ENCODE measurements at regions not wholly inside any gene's neighbourhood (a gene's known extent, or its start where the extent isn't known, plus 50 kb on each side); places are given as distances from the start of the nearest gene placed in this dataset.

DNA sequence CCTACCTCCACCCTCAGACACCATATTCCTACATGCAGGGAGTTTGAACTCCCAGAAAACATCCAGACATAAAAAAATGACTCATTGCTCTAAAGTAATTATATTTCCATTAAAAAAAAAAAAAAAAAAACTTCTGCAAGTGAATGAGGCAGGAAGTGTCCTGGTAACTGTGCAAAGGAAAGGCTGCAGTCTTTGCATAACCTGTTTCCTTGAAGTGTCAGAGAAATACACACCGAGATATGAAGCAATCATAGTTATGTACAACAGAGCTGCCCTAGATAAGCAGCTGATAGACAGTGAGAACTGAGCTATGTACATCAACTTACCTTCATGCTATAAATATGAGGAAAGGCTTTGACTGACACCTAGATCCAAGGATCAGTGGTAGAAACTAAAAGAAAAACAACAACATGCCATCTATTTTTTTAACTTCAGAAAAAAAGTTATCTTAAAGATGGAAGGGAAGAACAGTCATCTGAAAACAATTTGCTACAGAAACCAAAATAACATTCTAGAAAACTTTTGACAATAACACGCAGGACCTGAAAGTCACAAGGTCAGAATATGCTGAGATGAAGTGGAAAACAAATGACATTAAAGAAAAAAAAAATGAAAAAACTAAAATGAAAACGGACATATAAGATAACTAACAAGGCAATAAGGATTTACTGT, 263.2 kb downstream of the SEC23A start:
- TF ChIP-seq, protein P1, sequence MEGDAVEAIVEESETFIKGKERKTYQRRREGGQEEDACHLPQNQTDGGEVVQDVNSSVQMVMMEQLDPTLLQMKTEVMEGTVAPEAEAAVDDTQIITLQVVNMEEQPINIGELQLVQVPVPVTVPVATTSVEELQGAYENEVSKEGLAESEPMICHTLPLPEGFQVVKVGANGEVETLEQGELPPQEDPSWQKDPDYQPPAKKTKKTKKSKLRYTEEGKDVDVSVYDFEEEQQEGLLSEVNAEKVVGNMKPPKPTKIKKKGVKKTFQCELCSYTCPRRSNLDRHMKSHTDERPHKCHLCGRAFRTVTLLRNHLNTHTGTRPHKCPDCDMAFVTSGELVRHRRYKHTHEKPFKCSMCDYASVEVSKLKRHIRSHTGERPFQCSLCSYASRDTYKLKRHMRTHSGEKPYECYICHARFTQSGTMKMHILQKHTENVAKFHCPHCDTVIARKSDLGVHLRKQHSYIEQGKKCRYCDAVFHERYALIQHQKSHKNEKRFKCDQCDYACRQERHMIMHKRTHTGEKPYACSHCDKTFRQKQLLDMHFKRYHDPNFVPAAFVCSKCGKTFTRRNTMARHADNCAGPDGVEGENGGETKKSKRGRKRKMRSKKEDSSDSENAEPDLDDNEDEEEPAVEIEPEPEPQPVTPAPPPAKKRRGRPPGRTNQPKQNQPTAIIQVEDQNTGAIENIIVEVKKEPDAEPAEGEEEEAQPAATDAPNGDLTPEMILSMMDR (IDR thresholded peaks at IDR 0.05; ENCODE audit: low read depth, low read length) = no peak
- no peak for TF ChIP-seq EZH2phosphoT487 (IDR thresholded peaks at IDR 0.05; ENCODE audit: low read depth)

Measured in OCI-LY3 (cell line).